Astrocyte (in vitro differentiated cells and primary cell): ENCODE measurements at regions not wholly inside any gene's neighbourhood (a gene's known extent, or its start where the extent isn't known, plus 50 kb on each side); places are given as distances from the start of the nearest gene placed in this dataset.

Source experiments
- DNase-seq: peaks from one replicate; pipeline ENCODE4 v3.0.0-alpha.2; 2010; ENCODE audit warnings: low read depth
- FAIRE-seq: peaks from 2 replicates; lab custom pipeline; 2011; peaks lifted over from hg19 to GRCh38; lab: Jason Lieb, UNC
- H2AFZ ChIP-seq: 2 replicates; pipeline ENCODE4 v1.6.0; 2012; ENCODE audit warnings: low read depth, low read length, inconsistent platforms
- H3K27ac ChIP-seq: 2 replicates; pipeline ENCODE4 v1.5.1; 2011; ENCODE audit warnings: low read depth, low read length, inconsistent platforms
- H3K27me3 ChIP-seq: 2 replicates; pipeline ENCODE4 v1.6.0; 2011; ENCODE audit warnings: low read length, inconsistent platforms; ENCODE audit not compliant: insufficient read depth
- H3K36me3 ChIP-seq: 2 replicates; pipeline ENCODE4 v1.5.1; 2011; ENCODE audit warnings: low read length, inconsistent platforms; ENCODE audit not compliant: insufficient read depth
- H3K4me1 ChIP-seq: 2 replicates; pipeline ENCODE4 v1.5.1; 2011; ENCODE audit warnings: low read length, inconsistent platforms; ENCODE audit not compliant: insufficient read depth
- H3K4me2 ChIP-seq: 2 replicates; pipeline ENCODE4 v1.6.0; 2012; ENCODE audit warnings: low read length, inconsistent platforms
- H3K4me3 ChIP-seq: 2 replicates; pipeline ENCODE4 v1.5.1; 2011; ENCODE audit warnings: low read depth, mild to moderate bottlenecking, low read length, inconsistent platforms; ENCODE audit not compliant: insufficient read depth
- H3K79me2 ChIP-seq: 2 replicates; pipeline ENCODE4 v1.6.0; 2012; ENCODE audit warnings: mild to moderate bottlenecking, low read length, inconsistent platforms; ENCODE audit not compliant: insufficient read depth
- H3K9ac ChIP-seq: 2 replicates; pipeline ENCODE4 v1.6.0; 2012; ENCODE audit warnings: mild to moderate bottlenecking, low read length, inconsistent platforms
- H3K9me3 ChIP-seq: 2 replicates; pipeline ENCODE4 v1.5.1; 2012; ENCODE audit warnings: low read depth, mild to moderate bottlenecking, low read length, inconsistent platforms; ENCODE audit not compliant: insufficient read depth
- H4K20me1 ChIP-seq: 2 replicates; pipeline ENCODE4 v1.6.0; 2012; ENCODE audit warnings: low read length, inconsistent platforms; ENCODE audit not compliant: insufficient read depth
- H3K27ac Mint-ChIP-seq: one replicate; pipeline ENCODE4 v1.8.0; 2021; ENCODE audit warnings: mild to moderate bottlenecking, mixed read lengths; ENCODE audit not compliant: unreplicated experiment
- H3K27me3 Mint-ChIP-seq: one replicate; pipeline ENCODE4 v1.8.0; 2021; ENCODE audit warnings: low read depth, mixed read lengths; ENCODE audit not compliant: unreplicated experiment
- H3K36me3 Mint-ChIP-seq: one replicate; pipeline ENCODE4 v1.8.0; 2021; ENCODE audit warnings: low read depth, mixed read lengths; ENCODE audit not compliant: unreplicated experiment
- H3K4me1 Mint-ChIP-seq: one replicate; pipeline ENCODE4 v1.8.0; 2021; ENCODE audit warnings: low read depth, mixed read lengths; ENCODE audit not compliant: unreplicated experiment
- H3K4me3 Mint-ChIP-seq: one replicate; pipeline ENCODE4 v1.8.0; 2021; ENCODE audit warnings: mild to moderate bottlenecking, moderate library complexity, mixed read lengths; ENCODE audit not compliant: unreplicated experiment
- H3K9me3 Mint-ChIP-seq: one replicate; pipeline ENCODE4 v1.8.0; 2021; ENCODE audit warnings: mild to moderate bottlenecking, mixed read lengths; ENCODE audit not compliant: unreplicated experiment
- CTCF ChIP-seq: IDR thresholded peaks from 2 replicates; pipeline ENCODE4 v1.5.1; 2011; ENCODE audit warnings: low read depth, mild to moderate bottlenecking, inconsistent platforms, low read length, moderate library complexity; ENCODE audit not compliant: insufficient read depth
- EZH2 ChIP-seq: IDR thresholded peaks from 2 replicates; pipeline ENCODE4 v1.6.1; 2012; ENCODE audit warnings: mild to moderate bottlenecking, low read length, inconsistent platforms; ENCODE audit not compliant: insufficient read depth

- TF ChIP-seq EZH2 = no peak
- TF ChIP-seq CTCF = no peak
- Mint-ChIP-seq H3K4me1 (no peaks in the 10 kb centered on the region), H3K4me3 (no peak overlapping the region), H3K27ac (no peak overlapping the region), H3K36me3 (no peaks in the 10 kb centered on the region), H3K9me3 (no peaks in the 10 kb centered on the region), H3K27me3 (peaks cover 34% of the 10 kb centered on the region)
- Histone ChIP-seq H3K4me2 (no peak overlapping the region), H2AFZ (no peak overlapping the region), H3K4me3 (no peak overlapping the region), H4K20me1 (no peaks in the 10 kb centered on the region), H3K27me3 (no peaks in the 10 kb centered on the region), H3K79me2 (no peaks in the 10 kb centered on the region), H3K4me1 (no peaks in the 10 kb centered on the region), H3K9me3 (peaks cover 11% of the 10 kb centered on the region), H3K9ac (no peak overlapping the region), H3K36me3 (no peaks in the 10 kb centered on the region), H3K27ac (no peak overlapping the region)
- DNase-seq (no peak), FAIRE-seq (no peak)
Observed at GRCh38 chr22:48180631-48181030, 1418.2 kb downstream of the TBC1D22A start.

- H3K36me3 Mint-ChIP-seq = no peaks in the 10 kb centered on the region
- no peak overlapping the region for H3K4me3 ChIP-seq
- no peaks in the 10 kb centered on the region for H3K4me1 ChIP-seq
- H3K27ac ChIP-seq = no peak overlapping the region
- no peaks in the 10 kb centered on the region for H3K36me3 ChIP-seq
- peaks cover 7% of the 10 kb centered on the region for H3K9me3 ChIP-seq
- no peak for FAIRE-seq
- no peaks in the 10 kb centered on the region for H3K79me2 ChIP-seq
- no peak for DNase-seq
- no peak overlapping the region for H3K4me2 ChIP-seq
- no peaks in the 10 kb centered on the region for H3K4me1 Mint-ChIP-seq
- H3K27ac Mint-ChIP-seq = no peak overlapping the region
- H3K9ac ChIP-seq = no peak overlapping the region
- H3K4me3 Mint-ChIP-seq = no peak overlapping the region
- peaks cover 42% of the 10 kb centered on the region for H3K27me3 Mint-ChIP-seq
- no peaks in the 10 kb centered on the region for H3K9me3 Mint-ChIP-seq
- no peaks in the 10 kb centered on the region for H3K27me3 ChIP-seq
- H2AFZ ChIP-seq = no peak overlapping the region
- H4K20me1 ChIP-seq = no peaks in the 10 kb centered on the region
- TF ChIP-seq CTCF (no peak), EZH2 (no peak)
Observed at GRCh38 chr22:48179571-48180546, 1417.4 kb downstream of the TBC1D22A start.

GRCh38 chr22:48178536-48178935, 1416.1 kb downstream of the TBC1D22A start:
- no peaks in the 10 kb centered on the region for H3K9me3 Mint-ChIP-seq
- DNase-seq (no peak), FAIRE-seq (no peak)
- H3K4me1 Mint-ChIP-seq = no peaks in the 10 kb centered on the region
- no peak for TF ChIP-seq EZH2
- TF ChIP-seq CTCF = no peak
- Histone ChIP-seq H4K20me1 (no peaks in the 10 kb centered on the region), H3K36me3 (no peaks in the 10 kb centered on the region), H3K9me3 (peaks cover 2% of the 10 kb centered on the region), H3K27ac (no peak overlapping the region), H3K27me3 (no peaks in the 10 kb centered on the region), H3K4me1 (no peaks in the 10 kb centered on the region), H3K4me2 (no peak overlapping the region), H2AFZ (no peak overlapping the region), H3K4me3 (no peak overlapping the region), H3K79me2 (no peaks in the 10 kb centered on the region), H3K9ac (no peak overlapping the region)
- no peak overlapping the region for H3K27ac Mint-ChIP-seq
- H3K4me3 Mint-ChIP-seq = no peak overlapping the region
- H3K27me3 Mint-ChIP-seq = peaks cover 49% of the 10 kb centered on the region
- no peaks in the 10 kb centered on the region for H3K36me3 Mint-ChIP-seq
